ENCODE measurements at regions not wholly inside any gene's neighbourhood (a gene's known extent, or its start where the extent isn't known, plus 50 kb on each side); places are given as distances from the start of the nearest gene placed in this dataset.

- no peak for TF ChIP-seq CTCF (conservative IDR thresholded peaks at IDR 0.05 in 1 of 2, IDR thresholded peaks at IDR 0.05 in 1 of 2; ENCODE audit: low read depth in 1 of 2, low read length in 2 of 2)
- TF ChIP-seq EZH2 (IDR thresholded peaks at IDR 0.05; ENCODE audit: low read length, missing control alignments), result no peak
These were observed 88.0 kb downstream of the ZFP36L2 start for GRCh38 chr2:43138441-43138840.

All from fibroblast of lung (primary cell).